Smooth muscle cell (in vitro differentiated cells): ENCODE measurements at regions not wholly inside any gene's neighbourhood (a gene's known extent, or its start where the extent isn't known, plus 50 kb on each side); places are given as distances from the start of the nearest gene placed in this dataset.

Experiments
- DNase-seq: peaks from one replicate; lab custom pipeline; 2025; ENCODE audit not compliant: unreplicated experiment; lab: John Stamatoyannopoulos, UW
- H2AFZ ChIP-seq: fragments of 200-600 bp; sonication (generic); 2 replicates; pipeline ENCODE4 v1.6.0; 2016; ENCODE audit warnings: antibody characterized with exemption, low read depth, mild to moderate bottlenecking
- H3F3A ChIP-seq: fragments of 200-600 bp; sonication (generic); 2 replicates; pipeline ENCODE4 v1.6.0; 2017; ENCODE audit warnings: antibody characterized with exemption, low read depth
- H3K27ac ChIP-seq: fragments of 200-600 bp; sonication (generic); 2 replicates; pipeline ENCODE4 v1.5.1; 2016; ENCODE audit warnings: low read depth, mild to moderate bottlenecking
- H3K27me3 ChIP-seq: fragments of 200-600 bp; sonication (generic); 2 replicates; pipeline ENCODE4 v1.6.1; 2016; ENCODE audit warnings: low read depth, mild to moderate bottlenecking
- H3K36me3 ChIP-seq: fragments of 200-600 bp; sonication (generic); 2 replicates; pipeline ENCODE4 v1.5.1; 2016; ENCODE audit warnings: low read depth
- H3K4me1 ChIP-seq: fragments of 200-600 bp; sonication (generic); 2 replicates; pipeline ENCODE4 v1.5.1; 2016; ENCODE audit warnings: low read depth
- H3K4me2 ChIP-seq: fragments of 200-600 bp; sonication (generic); 2 replicates; pipeline ENCODE4 v1.6.0; 2016; ENCODE audit warnings: mild to moderate bottlenecking
- H3K4me3 ChIP-seq: fragments of 200-600 bp; sonication (generic); 2 replicates; pipeline ENCODE4 v1.5.1; 2016; ENCODE audit warnings: mild to moderate bottlenecking
- H3K79me2 ChIP-seq: fragments of 200-600 bp; sonication (generic); 2 replicates; pipeline ENCODE4 v1.6.0; 2016; ENCODE audit warnings: low read depth, mild to moderate bottlenecking
- H3K9ac ChIP-seq: fragments of 200-600 bp; sonication (generic); 2 replicates; pipeline ENCODE4 v1.6.0; 2016; ENCODE audit warnings: low read depth
- H3K9me3 ChIP-seq: fragments of 200-600 bp; sonication (generic); replicated peaks from 2 replicates; pipeline ENCODE4 v1.5.1; 2016; ENCODE audit warnings: low read depth
- H4K20me1 ChIP-seq: fragments of 200-600 bp; sonication (generic); 2 replicates; pipeline ENCODE4 v1.6.0; 2016; ENCODE audit warnings: low read depth
- CTCF ChIP-seq: fragments of 200-600 bp; sonication (generic); IDR thresholded peaks from 2 replicates; pipeline ENCODE4 v1.5.1; 2017; ENCODE audit warnings: borderline replicate concordance, mild to moderate bottlenecking, antibody characterized with exemption; ENCODE audit not compliant: insufficient read depth, poor library complexity, severe bottlenecking
- WGBS: methylation state at CpG from one replicate; pipeline ENCODE4 v1.1.7; 2016; ENCODE audit warnings: low lambda C conversion rate; 5-methylcytosine and 5-hydroxymethylcytosine counted together

GRCh38 chr15:88749699-88750098 is 53.5 kb upstream of the ACAN start:
- TF ChIP-seq CTCF: no peak
- WGBS: 84% methylated on average over 2 of the region's 2 CpGs
- H3K9me3 ChIP-seq: no peaks in the 10 kb centered on the region

GRCh38 chr15:88752501-88752900 is 50.7 kb upstream of the ACAN start:
- H3K4me2 ChIP-seq: no peak overlapping the region
- H3K9me3 ChIP-seq: no peaks in the 10 kb centered on the region
- no peak overlapping the region for H3K4me3 ChIP-seq
- H2AFZ ChIP-seq: no peak overlapping the region
- H3K36me3 ChIP-seq: no peaks in the 10 kb centered on the region
- H3K4me1 ChIP-seq: no peaks in the 10 kb centered on the region
- H3K27me3 ChIP-seq: peaks cover 38% of the 10 kb centered on the region
- no peak overlapping the region for H3K27ac ChIP-seq
- H3K79me2 ChIP-seq: no peaks in the 10 kb centered on the region
- TF ChIP-seq CTCF: no peak
- H3F3A ChIP-seq: no peaks in the 10 kb centered on the region
- H3K9ac ChIP-seq: no peak overlapping the region
- 72% methylated on average over 5 of the region's 5 CpGs for WGBS
- no peak for DNase-seq
- no peaks in the 10 kb centered on the region for H4K20me1 ChIP-seq

More at GRCh38 chr15:88749699-88750098, 53.5 kb upstream of the ACAN start:
- Histone ChIP-seq H3K4me2 (no peak overlapping the region), H3K4me3 (no peak overlapping the region), H2AFZ (no peak overlapping the region), H3K79me2 (no peaks in the 10 kb centered on the region), H3K9ac (no peak overlapping the region), H3K27ac (no peak overlapping the region), H3K4me1 (no peaks in the 10 kb centered on the region), H3F3A (no peaks in the 10 kb centered on the region), H3K27me3 (peaks cover 38% of the 10 kb centered on the region), H4K20me1 (no peaks in the 10 kb centered on the region), H3K36me3 (no peaks in the 10 kb centered on the region)
- no peak for DNase-seq

- Histone ChIP-seq H3K27ac (no peak overlapping the region), H3K9ac (no peak overlapping the region), H4K20me1 (no peaks in the 10 kb centered on the region), H3K4me1 (no peaks in the 10 kb centered on the region), H2AFZ (no peak overlapping the region), H3K4me2 (no peak overlapping the region), H3K79me2 (no peaks in the 10 kb centered on the region), H3F3A (no peaks in the 10 kb centered on the region), H3K27me3 (peaks cover 38% of the 10 kb centered on the region), H3K9me3 (no peaks in the 10 kb centered on the region), H3K36me3 (no peaks in the 10 kb centered on the region), H3K4me3 (no peak overlapping the region)
- DNase-seq: no peak
- no peak for TF ChIP-seq CTCF
Measured at GRCh38 chr15:88752951-88753350, 50.3 kb upstream of the ACAN start.
